HG03103 (cell line): ENCODE measurements at regions not wholly inside any gene's neighbourhood (a gene's known extent, or its start where the extent isn't known, plus 50 kb on each side); places are given as distances from the start of the nearest gene placed in this dataset.
"Not testable (repeated sequence)": the region's sequence is repeated elsewhere in the genome, so short reads cannot be mapped to it uniquely, and the experiment has no call there.

ENCODE experiments used
- ATAC-seq: cut with Tn5 transposase; IDR thresholded peaks from one replicate; pipeline ENCODE4 v1.9.1; 2021; ENCODE audit warnings: low read depth; ENCODE audit not compliant: unreplicated experiment

GRCh38 chr18:71130351-71130750, 841.5 kb downstream of the SOCS6 start:
- no peak for ATAC-seq

- no peak for ATAC-seq
These were observed 836.7 kb downstream of the SOCS6 start for GRCh38 chr18:71125581-71125980.

- no peak for ATAC-seq
These were observed 827.7 kb downstream of the SOCS6 start for GRCh38 chr18:71116535-71116934.

GRCh38 chr18:71115261-71115660, 826.4 kb downstream of the SOCS6 start:
- no peak for ATAC-seq

GRCh38 chr18:71114550-71115210, 825.8 kb downstream of the SOCS6 start:
- ATAC-seq, result no peak

- ATAC-seq, result no peak
These were observed 818.4 kb downstream of the SOCS6 start for GRCh38 chr18:71107244-71107643.

- no peak for ATAC-seq
These were observed 817.9 kb downstream of the SOCS6 start for GRCh38 chr18:71106701-71107100.

- ATAC-seq, result no peak
These were observed 817.2 kb downstream of the SOCS6 start for GRCh38 chr18:71105994-71106546.

GRCh38 chr18:71105078-71105819, 816.4 kb downstream of the SOCS6 start:
- no peak for ATAC-seq

- ATAC-seq, result no peak
These were observed 790.8 kb downstream of the SOCS6 start for GRCh38 chr18:71079606-71080005.

GRCh38 chr18:71077451-71077850, 788.6 kb downstream of the SOCS6 start:
- ATAC-seq, result no peak

GRCh38 chr18:71075147-71075546, 786.3 kb downstream of the SOCS6 start:
- no peak for ATAC-seq

GRCh38 chr18:71068338-71068737, 779.5 kb downstream of the SOCS6 start:
- no peak for ATAC-seq

- no peak for ATAC-seq
These were observed 761.0 kb downstream of the SOCS6 start for GRCh38 chr18:71049893-71050292.

GRCh38 chr18:71047882-71048281, 759.0 kb downstream of the SOCS6 start:
- ATAC-seq, result no peak

- no peak for ATAC-seq
These were observed 756.7 kb downstream of the SOCS6 start for GRCh38 chr18:71045331-71046065.

- ATAC-seq, result no peak
These were observed 751.3 kb downstream of the SOCS6 start for GRCh38 chr18:71040161-71040560.

GRCh38 chr18:71038196-71038595, 749.4 kb downstream of the SOCS6 start:
- no peak for ATAC-seq

- ATAC-seq, result no peak
These were observed 747.9 kb downstream of the SOCS6 start for GRCh38 chr18:71036783-71037182.

GRCh38 chr18:71031296-71032191, 742.7 kb downstream of the SOCS6 start:
- not testable (repeated sequence) for ATAC-seq
